GM12878 (cell line): ENCODE measurements at regions not wholly inside any gene's neighbourhood (a gene's known extent, or its start where the extent isn't known, plus 50 kb on each side); places are given as distances from the start of the nearest gene placed in this dataset.

Source experiments
- ATF7 ChIP-seq: fragments of 450-650 bp; IDR thresholded peaks from 2 replicates; pipeline ENCODE4 v1.6.1; 2016; ENCODE audit warnings: low read depth, mild to moderate bottlenecking
- CHD4 ChIP-seq: fragments of 200-600 bp; sonication (generic); IDR thresholded peaks from 2 replicates; pipeline ENCODE4 v1.6.1; 2016; ENCODE audit warnings: mild to moderate bottlenecking
- EZH2 ChIP-seq: IDR thresholded peaks from 2 replicates; pipeline ENCODE4 v1.6.1; 2012; ENCODE audit warnings: low read depth, mild to moderate bottlenecking, control low read depth, inconsistent platforms, low read length, borderline replicate concordance; ENCODE audit not compliant: control insufficient read depth
- FOS ChIP-seq: IDR thresholded peaks from 3 replicates; pipeline ENCODE4 v1.6.1; 2011; ENCODE audit warnings: borderline replicate concordance; ENCODE audit not compliant: insufficient read length; ENCODE audit errors: extremely low read depth
- HDAC6 ChIP-seq: fragments of 200-600 bp; sonication (generic); IDR thresholded peaks from one replicate; pipeline ENCODE4 v1.8.0; 2017; ENCODE audit warnings: antibody characterized with exemption; ENCODE audit not compliant: unreplicated experiment
- KDM1A ChIP-seq: fragments of 200-600 bp; sonication (generic); IDR thresholded peaks from 2 replicates; pipeline ENCODE4 v1.6.1; 2016; ENCODE audit warnings: borderline replicate concordance
- MTA2 ChIP-seq: fragments of 450-650 bp; IDR thresholded peaks from 2 replicates; pipeline ENCODE4 v1.6.1; 2016; ENCODE audit warnings: low read depth, mild to moderate bottlenecking, moderate library complexity
- MYC ChIP-seq: IDR thresholded peaks from 2 replicates; pipeline ENCODE4 v1.6.1; 2011; ENCODE audit warnings: mild to moderate bottlenecking, low read length, moderate library complexity, inconsistent platforms; ENCODE audit not compliant: insufficient read depth, insufficient replicate concordance, insufficient read length, severe bottlenecking
- WRNIP1 ChIP-seq: IDR thresholded peaks from 2 replicates; pipeline ENCODE4 v1.6.1; 2011; ENCODE audit warnings: low read depth, low read length, improper control_type of control experiment, borderline replicate concordance
- ZNF384 ChIP-seq: IDR thresholded peaks from 2 replicates; pipeline ENCODE4 v1.6.1; 2012; ENCODE audit warnings: low read depth, mild to moderate bottlenecking, low read length, improper control_type of control experiment, borderline replicate concordance
- TF ChIP-seq, protein P1 (sequence below): fragments of 450-650 bp; IDR thresholded peaks from 2 replicates; pipeline ENCODE4 v1.6.1; 2014; ENCODE audit warnings: mild to moderate bottlenecking
- TF ChIP-seq, protein P2 (sequence below): fragments of 450-650 bp; IDR thresholded peaks from 2 replicates; pipeline ENCODE4 v1.6.1; 2016; ENCODE audit warnings: mild to moderate bottlenecking, moderate library complexity, borderline replicate concordance
- TF ChIP-seq, protein P3 (sequence below): IDR thresholded peaks from 2 replicates; pipeline ENCODE4 v1.6.1; 2011; ENCODE audit warnings: low read depth, low read length, improper control_type of control experiment, borderline replicate concordance
- TF ChIP-seq, protein P4 (sequence below): fragments of 150-350 bp; IDR thresholded peaks from 2 replicates; pipeline ENCODE4 v1.6.1; 2014; ENCODE audit warnings: mild to moderate bottlenecking, low read depth, low read length
- TF ChIP-seq, protein P5 (sequence below): IDR thresholded peaks from 2 replicates; pipeline ENCODE4 v1.6.1; 2012; ENCODE audit warnings: low read length, inconsistent platforms
- TF ChIP-seq, protein P6 (sequence below): fragments of 450-650 bp; IDR thresholded peaks from 2 replicates; pipeline ENCODE4 v1.6.1; 2016; ENCODE audit warnings: mild to moderate bottlenecking

DNA sequence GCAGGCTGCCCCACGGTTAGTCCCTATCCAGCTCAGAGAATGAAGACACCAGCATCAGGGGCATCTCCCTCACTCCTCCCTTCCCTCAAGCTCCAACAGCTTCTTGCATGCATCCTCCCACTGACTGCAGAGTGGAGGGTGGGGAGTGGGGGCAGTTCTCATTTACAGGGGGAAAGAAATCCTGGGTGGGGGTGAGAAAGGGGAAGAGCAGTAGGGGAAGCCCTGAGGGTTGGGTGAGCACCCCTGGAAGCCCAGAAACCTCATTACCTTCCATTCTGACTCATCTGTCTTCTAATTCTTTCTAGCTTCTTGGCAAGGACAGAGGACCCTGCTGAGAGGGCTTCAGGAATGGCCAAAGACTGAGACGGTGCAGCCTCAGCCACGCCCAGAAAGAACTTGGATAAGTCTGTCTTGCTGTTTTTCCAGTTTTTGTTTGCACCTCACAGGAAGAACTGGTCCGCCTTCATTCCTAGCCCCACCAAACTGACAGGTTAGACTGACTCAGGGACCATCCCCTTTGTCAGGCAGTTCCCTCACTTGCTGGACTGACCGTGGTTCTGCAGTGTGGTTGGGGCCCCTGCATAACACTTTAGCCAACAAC is 52.5 kb upstream of the WSB1 start (continued):
- TF ChIP-seq, protein P1, sequence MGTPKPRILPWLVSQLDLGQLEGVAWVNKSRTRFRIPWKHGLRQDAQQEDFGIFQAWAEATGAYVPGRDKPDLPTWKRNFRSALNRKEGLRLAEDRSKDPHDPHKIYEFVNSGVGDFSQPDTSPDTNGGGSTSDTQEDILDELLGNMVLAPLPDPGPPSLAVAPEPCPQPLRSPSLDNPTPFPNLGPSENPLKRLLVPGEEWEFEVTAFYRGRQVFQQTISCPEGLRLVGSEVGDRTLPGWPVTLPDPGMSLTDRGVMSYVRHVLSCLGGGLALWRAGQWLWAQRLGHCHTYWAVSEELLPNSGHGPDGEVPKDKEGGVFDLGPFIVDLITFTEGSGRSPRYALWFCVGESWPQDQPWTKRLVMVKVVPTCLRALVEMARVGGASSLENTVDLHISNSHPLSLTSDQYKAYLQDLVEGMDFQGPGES = no peak
- TF ChIP-seq, protein P2, sequence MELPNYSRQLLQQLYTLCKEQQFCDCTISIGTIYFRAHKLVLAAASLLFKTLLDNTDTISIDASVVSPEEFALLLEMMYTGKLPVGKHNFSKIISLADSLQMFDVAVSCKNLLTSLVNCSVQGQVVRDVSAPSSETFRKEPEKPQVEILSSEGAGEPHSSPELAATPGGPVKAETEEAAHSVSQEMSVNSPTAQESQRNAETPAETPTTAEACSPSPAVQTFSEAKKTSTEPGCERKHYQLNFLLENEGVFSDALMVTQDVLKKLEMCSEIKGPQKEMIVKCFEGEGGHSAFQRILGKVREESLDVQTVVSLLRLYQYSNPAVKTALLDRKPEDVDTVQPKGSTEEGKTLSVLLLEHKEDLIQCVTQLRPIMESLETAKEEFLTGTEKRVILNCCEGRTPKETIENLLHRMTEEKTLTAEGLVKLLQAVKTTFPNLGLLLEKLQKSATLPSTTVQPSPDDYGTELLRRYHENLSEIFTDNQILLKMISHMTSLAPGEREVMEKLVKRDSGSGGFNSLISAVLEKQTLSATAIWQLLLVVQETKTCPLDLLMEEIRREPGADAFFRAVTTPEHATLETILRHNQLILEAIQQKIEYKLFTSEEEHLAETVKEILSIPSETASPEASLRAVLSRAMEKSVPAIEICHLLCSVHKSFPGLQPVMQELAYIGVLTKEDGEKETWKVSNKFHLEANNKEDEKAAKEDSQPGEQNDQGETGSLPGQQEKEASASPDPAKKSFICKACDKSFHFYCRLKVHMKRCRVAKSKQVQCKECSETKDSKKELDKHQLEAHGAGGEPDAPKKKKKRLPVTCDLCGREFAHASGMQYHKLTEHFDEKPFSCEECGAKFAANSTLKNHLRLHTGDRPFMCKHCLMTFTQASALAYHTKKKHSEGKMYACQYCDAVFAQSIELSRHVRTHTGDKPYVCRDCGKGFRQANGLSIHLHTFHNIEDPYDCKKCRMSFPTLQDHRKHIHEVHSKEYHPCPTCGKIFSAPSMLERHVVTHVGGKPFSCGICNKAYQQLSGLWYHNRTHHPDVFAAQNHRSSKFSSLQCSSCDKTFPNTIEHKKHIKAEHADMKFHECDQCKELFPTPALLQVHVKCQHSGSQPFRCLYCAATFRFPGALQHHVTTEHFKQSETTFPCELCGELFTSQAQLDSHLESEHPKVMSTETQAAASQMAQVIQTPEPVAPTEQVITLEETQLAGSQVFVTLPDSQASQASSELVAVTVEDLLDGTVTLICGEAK = no peak
- no peak for TF ChIP-seq CHD4
- no peak for TF ChIP-seq HDAC6
- TF ChIP-seq, protein P3, sequence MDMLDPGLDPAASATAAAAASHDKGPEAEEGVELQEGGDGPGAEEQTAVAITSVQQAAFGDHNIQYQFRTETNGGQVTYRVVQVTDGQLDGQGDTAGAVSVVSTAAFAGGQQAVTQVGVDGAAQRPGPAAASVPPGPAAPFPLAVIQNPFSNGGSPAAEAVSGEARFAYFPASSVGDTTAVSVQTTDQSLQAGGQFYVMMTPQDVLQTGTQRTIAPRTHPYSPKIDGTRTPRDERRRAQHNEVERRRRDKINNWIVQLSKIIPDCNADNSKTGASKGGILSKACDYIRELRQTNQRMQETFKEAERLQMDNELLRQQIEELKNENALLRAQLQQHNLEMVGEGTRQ = no peak
- TF ChIP-seq EZH2 = no peak
- TF ChIP-seq FOS = no peak
- no peak for TF ChIP-seq MYC
- TF ChIP-seq, protein P4, sequence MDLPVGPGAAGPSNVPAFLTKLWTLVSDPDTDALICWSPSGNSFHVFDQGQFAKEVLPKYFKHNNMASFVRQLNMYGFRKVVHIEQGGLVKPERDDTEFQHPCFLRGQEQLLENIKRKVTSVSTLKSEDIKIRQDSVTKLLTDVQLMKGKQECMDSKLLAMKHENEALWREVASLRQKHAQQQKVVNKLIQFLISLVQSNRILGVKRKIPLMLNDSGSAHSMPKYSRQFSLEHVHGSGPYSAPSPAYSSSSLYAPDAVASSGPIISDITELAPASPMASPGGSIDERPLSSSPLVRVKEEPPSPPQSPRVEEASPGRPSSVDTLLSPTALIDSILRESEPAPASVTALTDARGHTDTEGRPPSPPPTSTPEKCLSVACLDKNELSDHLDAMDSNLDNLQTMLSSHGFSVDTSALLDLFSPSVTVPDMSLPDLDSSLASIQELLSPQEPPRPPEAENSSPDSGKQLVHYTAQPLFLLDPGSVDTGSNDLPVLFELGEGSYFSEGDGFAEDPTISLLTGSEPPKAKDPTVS = no peak
- TF ChIP-seq, protein P5, sequence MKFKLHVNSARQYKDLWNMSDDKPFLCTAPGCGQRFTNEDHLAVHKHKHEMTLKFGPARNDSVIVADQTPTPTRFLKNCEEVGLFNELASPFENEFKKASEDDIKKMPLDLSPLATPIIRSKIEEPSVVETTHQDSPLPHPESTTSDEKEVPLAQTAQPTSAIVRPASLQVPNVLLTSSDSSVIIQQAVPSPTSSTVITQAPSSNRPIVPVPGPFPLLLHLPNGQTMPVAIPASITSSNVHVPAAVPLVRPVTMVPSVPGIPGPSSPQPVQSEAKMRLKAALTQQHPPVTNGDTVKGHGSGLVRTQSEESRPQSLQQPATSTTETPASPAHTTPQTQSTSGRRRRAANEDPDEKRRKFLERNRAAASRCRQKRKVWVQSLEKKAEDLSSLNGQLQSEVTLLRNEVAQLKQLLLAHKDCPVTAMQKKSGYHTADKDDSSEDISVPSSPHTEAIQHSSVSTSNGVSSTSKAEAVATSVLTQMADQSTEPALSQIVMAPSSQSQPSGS = peak; percentile 54; the same call in 1 of the 2 replicates
- TF ChIP-seq, protein P6, sequence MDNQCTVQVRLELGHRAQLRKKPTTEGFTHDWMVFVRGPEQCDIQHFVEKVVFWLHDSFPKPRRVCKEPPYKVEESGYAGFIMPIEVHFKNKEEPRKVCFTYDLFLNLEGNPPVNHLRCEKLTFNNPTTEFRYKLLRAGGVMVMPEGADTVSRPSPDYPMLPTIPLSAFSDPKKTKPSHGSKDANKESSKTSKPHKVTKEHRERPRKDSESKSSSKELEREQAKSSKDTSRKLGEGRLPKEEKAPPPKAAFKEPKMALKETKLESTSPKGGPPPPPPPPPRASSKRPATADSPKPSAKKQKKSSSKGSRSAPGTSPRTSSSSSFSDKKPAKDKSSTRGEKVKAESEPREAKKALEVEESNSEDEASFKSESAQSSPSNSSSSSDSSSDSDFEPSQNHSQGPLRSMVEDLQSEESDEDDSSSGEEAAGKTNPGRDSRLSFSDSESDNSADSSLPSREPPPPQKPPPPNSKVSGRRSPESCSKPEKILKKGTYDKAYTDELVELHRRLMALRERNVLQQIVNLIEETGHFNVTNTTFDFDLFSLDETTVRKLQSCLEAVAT = no peak
- TF ChIP-seq KDM1A = no peak
- 0 out of 2 replicates have a peak, but pooled peaks have one; percentile 34 for TF ChIP-seq ATF7
- no peak for TF ChIP-seq ZNF384
- TF ChIP-seq WRNIP1 = no peak
- TF ChIP-seq MTA2 = peak; percentile 73; the same call in 1 of the 2 replicates
